ENCODE measurements at regions not wholly inside any gene's neighbourhood (a gene's known extent, or its start where the extent isn't known, plus 50 kb on each side); places are given as distances from the start of the nearest gene placed in this dataset.
A peak's percentile ranks its signal among the peaks of the same experiment; 100 is the strongest.

GRCh38 chr2:9760069-9760901 lies 83.0 kb upstream of the TAF1B start:
- 71% methylated on average over 4 of the region's 4 CpGs for WGBS
- DNase-seq = no peak
- no peak for ATAC-seq
- H3K4me1 ChIP-seq (ENCODE audit: control insufficient read depth, insufficient read depth, low read length) = peaks cover 4% of the 10 kb centered on the region
- H3K4me3 ChIP-seq (ENCODE audit: low read length) = no peak overlapping the region
- H3K27ac ChIP-seq (ENCODE audit: low read length) = no peak overlapping the region
- no peaks in the 10 kb centered on the region for H3K9me3 ChIP-seq (ENCODE audit: control insufficient read depth, low read length)
- intact Hi-C loops (cut with DNase I) = no loop called here
- H3K27me3 ChIP-seq (ENCODE audit: control insufficient read depth, insufficient read depth) = no peaks in the 10 kb centered on the region

- no peak overlapping the region for H3K27ac ChIP-seq (ENCODE audit: low read length)
- no peak for DNase-seq
- ATAC-seq = no peak
- H3K9me3 ChIP-seq (ENCODE audit: control insufficient read depth, low read length) = no peaks in the 10 kb centered on the region
- 82% methylated on average over 7 of the region's 7 CpGs for WGBS
- intact Hi-C loops (cut with DNase I) = no loop called here
- peaks cover 4% of the 10 kb centered on the region for H3K4me1 ChIP-seq (ENCODE audit: control insufficient read depth, insufficient read depth, low read length)
- no peaks in the 10 kb centered on the region for H3K27me3 ChIP-seq (ENCODE audit: control insufficient read depth, insufficient read depth)
- no peak overlapping the region for H3K4me3 ChIP-seq (ENCODE audit: low read length)
Measured at GRCh38 chr2:9760902-9761228, 82.4 kb upstream of the TAF1B start.

- DNase-seq (peak in 2 of 3 donors; percentile 80 to 83), ATAC-seq (peak; percentile 8 to 42)
- peaks cover 3% of the 10 kb centered on the region for H3K4me1 ChIP-seq (ENCODE audit: control insufficient read depth, insufficient read depth, low read length)
- no peaks in the 10 kb centered on the region for H3K27me3 ChIP-seq (ENCODE audit: control insufficient read depth, insufficient read depth)
- no peaks in the 10 kb centered on the region for H3K9me3 ChIP-seq (ENCODE audit: control insufficient read depth, low read length)
- WGBS = 32% methylated on average over 11 of the region's 11 CpGs
- intact Hi-C loops (cut with DNase I) = no loop called here
- no peak overlapping the region for H3K27ac ChIP-seq (ENCODE audit: low read length)
- H3K4me3 ChIP-seq (ENCODE audit: low read length) = no peak overlapping the region
Measured at GRCh38 chr2:9761577-9761976, 81.7 kb upstream of the TAF1B start.

- no peaks in the 10 kb centered on the region for H3K4me1 ChIP-seq (ENCODE audit: control insufficient read depth, insufficient read depth, low read length)
- no peak overlapping the region for H3K27ac ChIP-seq (ENCODE audit: low read length)
- WGBS = 62% methylated on average over 5 of the region's 5 CpGs
- ATAC-seq = no peak
- no peak for DNase-seq
- no peak overlapping the region for H3K4me3 ChIP-seq (ENCODE audit: low read length)
- H3K27me3 ChIP-seq (ENCODE audit: control insufficient read depth, insufficient read depth) = no peaks in the 10 kb centered on the region
- no peaks in the 10 kb centered on the region for H3K9me3 ChIP-seq (ENCODE audit: control insufficient read depth, low read length)
- intact Hi-C loops (cut with DNase I) = no loop called here
Measured at GRCh38 chr2:9762164-9762563, 81.1 kb upstream of the TAF1B start.

GRCh38 chr2:9762941-9763340 lies 80.3 kb upstream of the TAF1B start:
- no peaks in the 10 kb centered on the region for H3K4me1 ChIP-seq (ENCODE audit: control insufficient read depth, insufficient read depth, low read length)
- H3K27me3 ChIP-seq (ENCODE audit: control insufficient read depth, insufficient read depth) = no peaks in the 10 kb centered on the region
- H3K9me3 ChIP-seq (ENCODE audit: control insufficient read depth, low read length) = no peaks in the 10 kb centered on the region
- no peak overlapping the region for H3K4me3 ChIP-seq (ENCODE audit: low read length)
- WGBS = 95% methylated on average over 9 of the region's 9 CpGs
- no peak overlapping the region for H3K27ac ChIP-seq (ENCODE audit: low read length)
- intact Hi-C loops (cut with DNase I) = no loop called here
- ATAC-seq (no peak), DNase-seq (no peak)

GRCh38 chr2:9763356-9764152 lies 79.7 kb upstream of the TAF1B start:
- WGBS = 75% methylated on average over 7 of the region's 7 CpGs
- Histone ChIP-seq H3K9me3 (ENCODE audit: control insufficient read depth, low read length) (no peaks in the 10 kb centered on the region), H3K4me3 (ENCODE audit: low read length) (no peak overlapping the region), H3K27me3 (ENCODE audit: control insufficient read depth, insufficient read depth) (no peaks in the 10 kb centered on the region), H3K27ac (ENCODE audit: low read length) (no peak overlapping the region), H3K4me1 (ENCODE audit: control insufficient read depth, insufficient read depth, low read length) (no peaks in the 10 kb centered on the region)
- intact Hi-C loops (cut with DNase I) = no loop called here
- ATAC-seq = no peak
- no peak for DNase-seq

GRCh38 chr2:9764153-9764778 lies 79.0 kb upstream of the TAF1B start:
- DNase-seq (no peak), ATAC-seq (no peak)
- Histone ChIP-seq H3K4me3 (ENCODE audit: low read length) (no peak overlapping the region), H3K27ac (ENCODE audit: low read length) (no peak overlapping the region), H3K27me3 (ENCODE audit: control insufficient read depth, insufficient read depth) (no peaks in the 10 kb centered on the region), H3K9me3 (ENCODE audit: control insufficient read depth, low read length) (no peaks in the 10 kb centered on the region), H3K4me1 (ENCODE audit: control insufficient read depth, insufficient read depth, low read length) (no peaks in the 10 kb centered on the region)
- WGBS = 92% methylated on average over 7 of the region's 7 CpGs
- intact Hi-C loops (cut with DNase I) = no loop called here

- ATAC-seq (peak; percentile 25 to 36), DNase-seq (peak in 2 of 3 donors; percentile 82 to 85)
- H3K4me3 ChIP-seq (ENCODE audit: low read length) = no peak overlapping the region
- 56% methylated on average over 18 of the region's 18 CpGs for WGBS
- intact Hi-C loops (cut with DNase I) = no loop called here
- no peaks in the 10 kb centered on the region for H3K27me3 ChIP-seq (ENCODE audit: control insufficient read depth, insufficient read depth)
- peaks cover 3% of the 10 kb centered on the region for H3K4me1 ChIP-seq (ENCODE audit: control insufficient read depth, insufficient read depth, low read length)
- no peak overlapping the region for H3K27ac ChIP-seq (ENCODE audit: low read length)
- no peaks in the 10 kb centered on the region for H3K9me3 ChIP-seq (ENCODE audit: control insufficient read depth, low read length)
Measured at GRCh38 chr2:9765611-9766531, 77.4 kb upstream of the TAF1B start.

- DNase-seq (no peak), ATAC-seq (no peak)
- Histone ChIP-seq H3K27ac (ENCODE audit: low read length) (no peak overlapping the region), H3K27me3 (ENCODE audit: control insufficient read depth, insufficient read depth) (no peaks in the 10 kb centered on the region), H3K4me1 (ENCODE audit: control insufficient read depth, insufficient read depth, low read length) (peaks cover 3% of the 10 kb centered on the region), H3K4me3 (ENCODE audit: low read length) (no peak overlapping the region), H3K9me3 (ENCODE audit: control insufficient read depth, low read length) (no peaks in the 10 kb centered on the region)
- 95% methylated on average over 17 of the region's 17 CpGs for WGBS
- intact Hi-C loops (cut with DNase I) = no loop called here
Measured at GRCh38 chr2:9767656-9768281, 75.5 kb upstream of the TAF1B start.

- DNase-seq = no peak
- WGBS = 85% methylated on average over 12 of the region's 12 CpGs
- no peak for ATAC-seq
Measured at GRCh38 chr2:9768388-9768787, 74.9 kb upstream of the TAF1B start.

More at GRCh38 chr2:9768388-9768787, 74.9 kb upstream of the TAF1B start:
- Histone ChIP-seq H3K27ac (ENCODE audit: low read length) (no peak overlapping the region), H3K4me3 (ENCODE audit: low read length) (no peak overlapping the region), H3K9me3 (ENCODE audit: control insufficient read depth, low read length) (no peaks in the 10 kb centered on the region), H3K4me1 (ENCODE audit: control insufficient read depth, insufficient read depth, low read length) (peaks cover 3% of the 10 kb centered on the region), H3K27me3 (ENCODE audit: control insufficient read depth, insufficient read depth) (no peaks in the 10 kb centered on the region)
- intact Hi-C loops (cut with DNase I) = no loop called here
